ENCODE measurements at regions not wholly inside any gene's neighbourhood (a gene's known extent, or its start where the extent isn't known, plus 50 kb on each side); places are given as distances from the start of the nearest gene placed in this dataset.
"Not testable (repeated sequence)": the region's sequence is repeated elsewhere in the genome, so short reads cannot be mapped to it uniquely, and the experiment has no call there.

DNA sequence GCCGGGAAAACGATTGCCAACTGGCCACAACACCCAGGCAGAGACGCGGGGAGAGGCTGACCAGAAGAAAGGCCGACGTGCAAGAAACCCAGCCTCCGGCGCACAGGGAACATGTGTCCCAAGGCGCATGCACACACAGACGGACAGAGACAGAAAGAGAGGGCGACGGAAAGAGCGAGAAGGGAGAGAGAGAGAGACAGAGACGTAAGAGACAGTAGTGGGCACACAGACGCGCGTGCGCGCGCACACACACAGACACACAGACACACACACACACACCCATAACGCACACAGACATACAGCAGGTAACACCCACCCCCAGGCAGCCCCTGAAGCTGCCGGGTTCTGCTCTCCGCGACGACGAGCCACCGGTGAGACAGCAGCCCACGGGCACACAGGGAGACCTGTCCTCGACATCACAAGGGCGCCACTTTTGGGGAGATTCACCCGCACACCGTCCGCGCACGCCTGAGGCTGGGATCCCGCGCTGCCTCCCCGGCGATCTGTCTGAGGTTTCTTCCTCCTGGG, 1581.8 kb downstream of the FOXD4L5 start:
- TF ChIP-seq SP1 (IDR thresholded peaks at IDR 0.05); ELF4 (IDR thresholded peaks at IDR 0.05); FOXM1 (IDR thresholded peaks at IDR 0.05; ENCODE audit: borderline replicate concordance); FOXA1 (IDR thresholded peaks at IDR 0.05); ARNT (IDR thresholded peaks at IDR 0.05); L3MBTL2 (conservative IDR thresholded peaks at IDR 0.05); BHLHE40 (IDR thresholded peaks at IDR 0.05; ENCODE audit: borderline replicate concordance); SUZ12 (IDR thresholded peaks at IDR 0.05); ZNF384 (IDR thresholded peaks at IDR 0.05); FOXK2 (IDR thresholded peaks at IDR 0.05); NFRKB (IDR thresholded peaks at IDR 0.05); TARDBP (IDR thresholded peaks at IDR 0.05); LEF1 (IDR thresholded peaks at IDR 0.05; ENCODE audit: borderline replicate concordance): not testable (repeated sequence)
